COLO829 (cell line): ENCODE measurements at regions not wholly inside any gene's neighbourhood (a gene's known extent, or its start where the extent isn't known, plus 50 kb on each side); places are given as distances from the start of the nearest gene placed in this dataset.

Source experiments
- DNase-seq: peaks from one replicate; pipeline ENCODE4 v3.0.0; 2012; ENCODE audit warnings: low spot score

DNA sequence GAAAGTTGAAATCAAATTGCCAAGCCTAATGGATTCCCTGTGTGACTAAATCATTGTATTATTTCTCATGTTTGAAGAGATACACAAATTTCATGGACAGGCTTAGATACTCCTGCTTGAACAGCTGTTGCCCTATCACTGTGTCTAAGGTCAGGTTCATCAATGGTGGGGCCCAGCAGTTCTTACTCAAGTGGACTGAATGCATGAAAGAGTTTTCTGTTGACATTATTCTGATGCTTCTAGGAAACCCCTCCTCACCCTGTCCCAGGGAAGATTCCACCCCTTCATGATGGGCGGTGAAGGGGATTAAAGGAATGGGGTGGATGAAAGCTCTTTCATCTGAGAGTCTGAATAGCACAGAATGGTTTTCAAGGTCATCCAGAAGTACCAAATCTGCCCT lies 148.8 kb downstream of the INO80D start:
- no peak for DNase-seq

DNA sequence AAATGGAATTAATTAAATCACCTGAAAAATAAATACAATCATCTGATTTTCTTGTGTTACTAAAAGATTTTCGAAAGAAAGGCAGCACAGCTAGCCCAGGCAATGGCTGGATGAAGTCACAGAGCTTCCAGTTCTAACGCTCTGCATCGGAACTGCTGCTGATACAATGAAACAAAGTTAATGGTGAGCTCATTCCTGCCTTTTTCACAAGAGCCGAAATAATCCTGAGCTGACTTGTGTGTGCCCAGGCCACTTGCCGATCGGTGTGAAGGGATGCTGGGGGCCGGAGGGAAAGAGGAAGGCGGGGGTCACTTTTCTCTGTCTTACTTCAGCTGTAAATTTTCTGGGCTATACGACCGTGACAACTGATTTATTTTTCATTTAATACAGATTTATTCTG lies 149.5 kb downstream of the INO80D start:
- DNase-seq = no peak

DNA sequence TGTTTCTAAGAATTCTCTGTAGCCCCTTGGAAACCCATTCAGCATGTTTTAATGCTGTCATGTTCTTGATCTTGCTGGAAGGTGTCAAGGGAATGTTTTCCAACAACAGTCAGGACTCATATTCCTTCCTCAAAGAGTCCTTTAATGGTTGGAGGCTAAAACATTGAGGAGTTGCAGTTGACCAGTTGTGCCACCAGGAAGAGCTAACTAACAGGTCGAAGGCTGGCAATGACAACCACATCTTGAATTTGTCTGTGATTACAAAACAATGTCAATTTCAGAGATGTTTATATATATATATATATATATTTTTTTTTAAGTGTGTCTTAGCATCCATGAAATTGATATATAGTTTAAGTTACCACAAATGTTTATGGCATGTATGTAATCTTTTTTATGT lies 151.5 kb downstream of the INO80D start:
- peak; percentile 39 for DNase-seq

DNA sequence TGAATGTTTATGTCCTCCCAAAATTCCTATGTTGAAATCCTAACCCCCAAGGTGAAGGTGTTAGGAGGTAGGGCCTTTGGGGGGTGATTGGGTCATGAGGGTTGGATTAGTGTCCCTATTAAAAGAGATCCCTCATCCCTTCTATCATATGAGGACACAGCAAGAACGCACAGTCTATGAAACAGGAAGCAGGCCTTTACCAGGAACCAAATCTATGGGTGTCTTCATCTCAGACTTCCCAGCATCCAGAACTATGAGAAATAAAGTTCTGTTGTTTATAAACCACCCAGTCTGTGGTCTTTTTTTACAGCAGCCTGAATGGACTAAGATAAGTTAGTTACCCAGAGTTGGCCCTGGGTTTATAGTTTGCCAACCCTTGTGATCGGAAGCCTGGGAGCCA lies 153.1 kb downstream of the INO80D start:
- DNase-seq = no peak

DNA sequence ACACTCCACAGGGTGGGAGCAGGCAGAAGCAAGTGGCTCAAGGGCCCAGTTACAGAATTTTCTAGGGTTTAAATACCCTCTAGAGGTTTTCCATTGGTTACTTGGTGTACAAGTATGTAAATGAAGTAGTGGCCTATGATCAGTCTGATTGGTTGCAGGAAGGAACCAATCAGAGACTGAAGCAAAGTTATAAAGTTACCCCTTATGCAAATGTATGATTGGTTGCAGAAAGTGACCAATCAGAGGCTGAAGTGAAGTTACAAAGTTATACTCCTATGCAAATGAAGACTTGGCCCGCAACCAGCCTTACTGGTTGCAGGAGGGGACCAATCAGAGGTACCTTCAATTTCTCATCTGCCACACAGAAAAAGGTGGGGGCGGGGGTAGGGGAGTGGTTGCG lies 154.6 kb downstream of the INO80D start:
- no peak for DNase-seq

DNA sequence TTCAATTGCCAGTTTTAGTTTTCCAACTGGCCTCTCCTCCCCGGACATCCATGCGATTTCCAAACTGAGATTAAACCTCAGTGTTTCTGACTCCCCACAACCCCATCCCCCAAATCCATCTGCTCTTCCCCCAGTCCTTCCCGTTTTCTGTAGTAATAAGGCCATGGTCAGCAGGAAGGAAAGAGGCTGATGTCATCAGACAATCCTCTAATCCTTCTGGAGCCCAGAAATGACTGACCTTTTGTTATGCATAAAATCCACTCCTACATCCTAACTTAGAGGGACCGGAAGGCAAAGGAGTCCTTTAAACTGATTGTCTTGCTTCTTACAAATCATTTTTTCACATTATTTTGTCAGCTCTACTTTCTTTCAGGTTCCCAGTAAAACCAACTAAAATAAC lies 155.8 kb downstream of the INO80D start:
- DNase-seq = peak; percentile 52

DNA sequence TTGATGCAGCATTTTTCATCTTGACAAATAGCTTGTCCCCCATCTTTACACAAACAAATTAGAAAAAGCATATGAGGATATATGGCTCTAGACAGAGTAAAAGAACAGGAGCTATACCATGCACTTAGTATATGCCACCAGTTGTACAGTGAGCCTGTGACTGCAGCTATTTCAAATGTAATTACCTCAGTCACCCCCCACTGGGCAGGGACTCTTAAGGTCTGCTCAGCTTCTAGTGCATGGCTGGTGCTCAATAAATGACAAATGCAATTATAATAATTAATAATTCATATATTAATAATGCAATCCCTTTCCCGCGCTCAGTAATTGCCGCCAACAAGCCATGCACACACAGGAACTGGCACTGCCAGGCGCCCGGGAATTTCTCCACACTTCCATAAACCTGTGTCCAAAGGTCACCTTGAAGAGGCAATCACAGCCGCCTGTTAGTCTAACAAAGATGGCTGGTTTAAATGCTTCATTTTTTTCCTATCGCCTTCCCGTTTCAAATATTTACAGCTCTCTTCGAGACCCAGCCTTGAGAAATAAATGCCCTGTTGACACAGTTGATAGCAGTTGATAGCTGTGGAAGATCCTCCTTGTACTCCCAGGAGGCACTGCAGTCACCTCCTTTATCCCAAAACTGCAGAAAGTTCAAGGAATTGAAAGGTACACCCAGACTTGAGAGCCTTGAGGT lies 156.6 kb downstream of the INO80D start:
- no peak for DNase-seq

DNA sequence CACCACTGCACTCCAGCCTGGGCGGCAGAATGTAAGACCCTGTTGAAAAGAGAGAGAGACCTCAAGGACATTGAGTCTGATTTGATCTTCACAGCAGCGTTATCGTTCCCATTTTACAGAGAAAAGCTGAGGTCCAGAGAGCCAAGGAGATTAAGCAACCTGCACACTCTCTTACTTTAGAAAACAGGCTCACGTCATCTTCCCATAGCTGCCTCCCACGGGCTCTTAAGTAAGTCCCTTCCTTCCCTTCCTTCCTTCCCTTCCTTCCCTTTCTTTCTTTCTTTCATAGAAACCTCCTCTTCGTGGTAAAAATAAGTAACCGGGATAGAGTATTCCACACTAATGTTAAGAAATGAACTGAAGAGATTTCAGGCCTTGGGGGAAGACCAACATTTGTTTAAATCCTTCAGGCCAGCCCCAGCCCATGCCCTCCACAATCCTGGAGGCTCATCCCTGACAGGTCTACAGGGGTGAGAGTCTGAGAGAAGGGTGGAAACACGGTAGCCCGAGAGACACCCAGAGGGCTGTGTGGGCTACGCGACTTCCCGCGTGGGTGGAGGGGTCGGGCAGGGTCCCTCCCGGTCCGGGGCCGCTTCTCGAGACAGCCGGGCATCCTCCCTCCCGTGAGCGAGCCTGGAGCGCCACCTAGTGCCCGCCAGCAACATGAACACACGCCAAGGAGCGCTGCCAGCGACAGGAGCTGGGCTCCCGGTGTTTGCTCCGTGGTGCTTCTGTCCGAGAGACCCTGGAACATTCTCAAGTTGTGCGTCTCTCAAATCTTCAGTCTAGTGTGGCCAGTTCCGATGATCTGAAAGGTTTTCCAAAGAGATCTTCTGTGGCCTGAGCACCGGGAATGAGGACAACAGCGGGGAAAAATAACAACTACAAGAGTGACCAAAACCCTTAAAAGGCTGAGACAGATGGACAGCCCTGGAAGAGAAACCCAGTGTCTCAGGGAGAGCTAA lies 160.3 kb downstream of the INO80D start:
- peak; percentile 52 for DNase-seq

DNA sequence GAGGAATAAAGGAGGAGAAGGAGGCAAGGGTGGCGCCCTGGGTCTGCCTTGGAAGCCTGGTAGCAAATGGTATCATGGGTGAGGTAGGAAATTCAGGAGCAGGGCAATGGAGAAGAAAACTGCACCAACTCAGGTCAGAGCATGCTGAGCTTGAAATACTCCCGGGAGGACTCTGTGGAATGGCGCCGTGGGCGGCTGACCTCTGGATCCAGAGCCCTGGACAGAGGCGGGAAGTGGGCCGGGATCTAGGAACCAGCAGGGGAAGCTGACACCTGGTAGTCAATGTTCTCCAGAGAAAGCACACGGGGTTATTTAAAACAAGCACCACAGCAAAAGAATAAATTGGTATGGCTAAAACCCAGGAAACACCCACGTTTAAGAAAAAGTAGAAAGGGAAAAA lies 161.3 kb downstream of the INO80D start:
- DNase-seq = no peak

DNA sequence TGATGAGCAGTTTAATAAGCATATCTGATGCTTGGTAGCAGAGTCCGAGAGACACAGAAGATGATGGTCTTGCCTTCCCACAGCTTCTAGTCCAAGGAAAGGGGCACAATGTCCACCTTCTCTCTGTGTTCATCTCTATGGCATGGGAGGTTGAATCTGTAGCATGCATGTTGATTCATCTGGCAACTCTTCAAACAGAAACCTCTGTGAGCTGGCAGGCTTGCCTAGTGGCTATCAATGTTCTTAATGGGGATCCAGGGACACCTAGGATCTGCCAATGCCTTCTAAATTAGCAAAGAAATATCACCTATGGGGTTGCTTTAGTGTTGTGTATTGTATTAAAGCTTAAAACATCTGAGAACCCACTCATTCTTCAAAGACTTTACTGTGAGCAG lies 170.8 kb downstream of the INO80D start:
- DNase-seq = no peak

DNA sequence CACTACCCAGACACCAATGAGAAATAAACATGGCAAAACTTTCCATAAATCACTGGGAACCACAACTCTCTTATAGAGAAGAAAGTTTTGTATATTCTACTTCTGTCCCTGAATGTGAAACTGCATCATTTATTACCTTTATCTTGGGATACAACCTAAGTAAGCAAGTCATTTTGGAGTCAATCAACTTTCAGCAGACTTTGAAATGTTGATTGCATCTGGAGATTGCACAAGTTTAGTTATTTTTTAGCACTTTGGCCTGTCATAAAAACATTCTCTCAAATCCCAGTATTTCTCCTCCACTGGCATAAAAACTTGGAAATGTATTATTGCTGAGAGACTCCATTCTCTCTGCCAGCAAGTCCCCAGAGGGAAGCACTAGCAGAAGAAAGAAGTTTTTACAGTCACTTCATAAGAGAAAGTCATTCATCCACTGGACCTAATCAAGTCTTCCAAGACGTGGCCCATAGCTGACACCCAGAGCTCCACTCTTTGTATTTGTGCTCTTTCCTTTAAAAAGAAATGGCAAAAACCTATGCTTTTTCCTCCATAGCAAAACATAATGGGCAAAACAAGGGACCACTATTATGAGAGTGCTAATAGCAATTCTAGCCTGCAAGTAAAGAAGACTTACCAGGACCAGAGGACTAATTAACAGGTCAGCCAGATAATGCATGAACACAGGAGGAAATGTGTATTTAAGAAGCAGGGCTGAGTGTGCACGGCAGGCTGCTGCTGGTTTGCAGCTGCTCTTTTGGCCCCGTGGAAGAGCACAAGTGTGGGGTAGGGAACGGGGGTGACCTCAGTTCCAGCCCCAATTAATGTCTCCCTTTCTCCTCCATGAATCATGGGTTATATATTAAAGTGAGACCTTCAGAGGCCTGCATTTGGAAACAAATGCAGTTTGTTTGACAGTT lies 171.5 kb downstream of the INO80D start:
- DNase-seq = no peak

DNA sequence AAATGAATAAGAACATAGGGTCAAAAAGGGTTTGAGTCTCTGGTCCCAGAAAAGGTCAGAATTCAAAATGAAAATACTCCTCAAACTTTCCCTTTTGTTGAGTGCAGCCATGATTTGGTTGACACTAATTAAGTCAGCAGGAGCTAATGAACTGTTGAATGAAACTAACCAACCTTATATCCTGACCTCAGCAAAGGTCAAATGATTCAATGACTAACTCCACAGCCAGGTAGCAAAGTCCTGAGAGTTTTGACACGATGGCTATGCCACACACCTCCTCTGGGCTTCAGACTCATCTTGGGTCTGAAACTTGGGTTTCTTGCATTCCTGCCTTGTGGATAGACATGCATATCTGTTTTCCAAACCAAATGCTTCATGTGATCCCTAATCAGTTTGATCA lies 172.3 kb downstream of the INO80D start:
- DNase-seq = no peak

DNA sequence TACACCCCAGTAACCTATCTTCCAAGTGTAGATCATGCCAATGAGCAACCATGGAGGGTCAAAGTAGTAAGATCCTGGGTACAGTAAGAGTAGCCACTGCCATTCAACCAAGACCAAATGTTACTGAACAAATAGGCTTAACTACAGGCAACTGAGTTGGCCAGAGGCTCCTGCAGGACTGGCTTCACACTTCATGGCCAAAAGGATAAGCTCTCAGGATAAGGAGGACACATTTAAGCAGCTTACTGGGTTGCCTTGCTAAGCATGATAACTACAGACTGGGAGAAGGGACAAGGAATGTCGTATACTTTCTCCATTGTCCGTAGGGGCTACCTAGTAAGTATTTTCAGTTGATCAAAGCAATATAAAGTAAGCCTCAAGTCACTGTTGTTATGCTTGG lies 174.7 kb downstream of the INO80D start:
- no peak for DNase-seq

DNA sequence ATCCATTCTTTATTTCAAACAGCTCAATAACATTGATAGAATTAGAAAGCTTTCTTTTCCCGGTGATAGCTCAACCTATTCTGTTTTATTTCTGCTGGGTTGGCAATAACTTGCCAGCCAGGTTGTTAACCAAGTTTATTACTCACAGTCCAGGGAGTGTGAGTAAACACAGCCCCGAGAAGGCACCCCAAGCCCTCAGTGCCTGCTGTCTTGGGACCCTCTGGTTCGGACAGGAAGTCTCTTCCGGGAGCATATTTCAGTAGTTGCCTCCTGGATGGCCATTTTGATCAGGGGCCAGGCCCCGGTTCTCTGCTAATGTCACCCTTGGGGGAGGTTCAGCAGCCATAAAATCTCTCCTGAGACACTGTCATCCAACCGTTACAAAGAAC lies 176.8 kb downstream of the INO80D start:
- DNase-seq = no peak

DNA sequence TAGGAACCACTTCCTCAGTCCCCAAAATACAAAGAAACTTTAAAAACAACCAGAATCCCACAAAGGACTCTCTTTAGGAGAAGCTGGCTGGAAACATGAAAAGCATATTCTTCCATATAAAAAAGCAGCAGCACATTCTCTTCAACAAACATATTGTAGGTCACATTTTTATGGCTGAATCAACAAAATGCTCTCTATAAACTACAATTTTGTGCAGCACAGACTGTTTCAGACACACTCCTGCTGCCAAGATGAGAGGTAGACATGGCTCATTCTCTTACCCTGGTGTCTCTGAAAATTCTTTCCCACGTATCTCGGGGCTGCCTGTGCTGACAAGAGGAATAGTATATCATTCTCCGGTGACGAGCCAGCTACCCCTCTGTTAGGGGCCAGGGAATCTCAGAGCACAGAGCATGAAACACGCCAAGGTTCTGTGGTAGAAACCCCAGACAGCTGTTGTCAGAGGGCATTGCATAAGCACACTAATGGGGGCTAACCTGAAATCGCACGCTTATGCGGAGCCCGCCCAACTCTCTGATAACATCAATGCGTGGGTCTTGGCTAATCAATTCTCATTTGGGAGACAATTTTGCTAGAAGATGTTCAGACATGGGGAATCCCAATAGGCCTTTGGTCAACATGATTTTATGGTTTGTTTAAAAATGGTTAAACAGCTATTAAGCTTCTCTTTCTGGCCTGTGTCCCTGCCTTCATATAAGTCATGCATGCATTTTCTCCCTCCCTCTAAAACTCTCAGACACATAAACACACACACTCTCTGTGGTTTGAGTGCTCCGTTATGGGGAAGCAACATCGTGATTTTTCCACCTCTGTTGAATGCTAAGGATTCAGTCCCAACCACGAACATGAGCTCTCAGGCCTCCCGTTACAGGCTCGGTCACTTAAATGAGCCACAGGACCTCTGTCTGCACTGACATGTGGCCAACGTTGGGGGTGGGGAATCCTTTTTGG lies 177.5 kb downstream of the INO80D start:
- no peak for DNase-seq

DNA sequence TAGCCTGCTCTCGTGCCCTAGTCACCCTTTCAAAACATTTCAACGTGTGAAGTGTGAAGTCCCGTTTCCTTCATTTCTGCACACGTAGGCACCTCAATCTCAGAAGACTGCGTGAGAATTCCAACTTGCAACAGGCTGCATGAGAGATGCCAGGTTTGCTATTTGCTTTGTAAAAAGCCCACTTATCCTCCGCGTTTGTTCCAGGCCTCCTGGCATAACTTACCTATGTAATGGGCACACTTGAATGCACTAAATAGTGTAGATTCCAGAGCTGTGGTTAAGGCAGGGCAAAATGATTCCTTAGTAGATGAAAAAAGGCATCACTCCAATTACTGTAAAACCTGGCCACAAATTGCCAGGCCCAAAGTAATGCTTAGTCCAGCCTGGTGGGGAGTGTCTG lies 179.6 kb downstream of the INO80D start:
- no peak for DNase-seq

DNA sequence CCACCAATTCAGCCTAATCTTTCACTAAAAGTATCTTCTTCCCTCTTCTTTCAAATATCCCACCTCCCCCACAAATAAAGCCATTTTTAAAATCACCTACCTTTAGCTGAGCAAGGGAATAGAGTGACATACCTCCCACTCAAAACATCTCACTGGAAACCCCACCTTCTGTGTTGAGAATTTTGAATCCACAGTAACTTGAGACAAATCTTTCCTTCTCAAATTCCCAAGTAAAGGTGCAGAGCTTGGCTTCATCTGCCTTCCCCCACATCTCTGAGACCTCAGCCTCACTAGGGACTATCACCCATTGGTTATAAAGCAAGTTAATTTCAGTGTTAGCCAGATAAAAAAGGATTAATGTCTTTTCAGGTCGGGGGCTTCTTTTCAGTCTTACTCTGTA lies 180.4 kb downstream of the INO80D start:
- no peak for DNase-seq

DNA sequence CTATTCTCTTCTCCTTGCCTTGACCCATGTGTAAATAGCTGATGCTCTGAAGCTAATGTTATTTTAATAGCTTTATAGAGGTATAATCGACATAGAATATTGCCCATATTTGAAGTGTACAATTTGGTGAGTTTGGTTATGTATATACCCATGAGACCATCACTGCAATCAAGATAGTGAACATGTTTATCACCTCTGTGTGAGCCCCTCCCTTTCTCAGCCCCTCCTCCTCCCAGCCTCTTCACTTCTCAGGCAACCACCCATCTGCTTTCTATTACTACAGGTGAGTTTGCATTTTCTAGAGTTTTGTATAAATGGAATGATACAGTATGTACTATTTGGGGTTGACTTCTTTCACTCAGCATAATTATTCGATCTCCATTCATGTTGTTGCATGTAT lies 181.1 kb downstream of the INO80D start:
- DNase-seq = no peak

DNA sequence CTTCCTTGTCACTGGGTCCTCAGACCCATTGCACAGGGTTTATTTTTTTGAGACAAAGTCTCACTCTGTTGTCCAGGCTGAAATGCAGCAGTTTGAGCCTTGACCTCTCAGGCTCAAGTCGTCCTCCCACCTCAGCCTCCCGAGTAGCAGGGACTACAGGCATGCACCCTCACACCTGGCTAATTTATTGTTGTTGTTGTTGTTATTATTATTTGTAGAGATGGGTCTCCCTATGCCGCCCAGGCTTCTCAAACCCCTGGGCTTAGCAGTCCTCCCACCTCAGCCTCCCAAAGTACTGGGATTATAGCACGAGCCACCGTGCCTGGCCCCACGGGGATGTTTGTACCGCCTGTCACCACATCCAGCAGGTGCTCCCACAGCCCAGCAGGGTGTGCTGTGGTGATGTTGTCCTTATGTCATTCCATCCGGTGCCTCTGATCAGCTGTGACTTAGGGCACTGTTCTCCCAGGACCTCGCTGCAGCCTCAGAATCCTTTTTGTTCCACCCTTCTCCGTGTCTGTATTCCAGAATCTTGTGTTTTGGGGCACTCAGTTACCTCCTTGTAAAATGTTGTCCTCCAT lies 182.3 kb downstream of the INO80D start:
- DNase-seq = no peak

DNA sequence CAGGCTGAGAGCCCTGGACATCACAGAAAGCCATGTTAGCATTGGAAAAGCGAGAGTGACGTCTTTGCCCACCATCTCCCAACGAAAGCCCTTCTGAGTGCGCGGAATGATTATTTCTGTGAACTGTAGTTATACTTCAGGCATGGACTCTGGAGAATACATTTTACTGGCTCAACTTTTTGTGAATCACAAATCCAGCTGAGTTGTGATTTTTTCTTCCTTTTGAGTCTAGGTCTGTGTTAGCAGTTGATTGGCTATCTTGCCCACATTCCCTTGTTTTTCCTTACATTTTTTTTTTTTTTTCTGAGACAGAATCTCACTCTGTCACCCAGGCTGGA lies 183.1 kb downstream of the INO80D start:
- DNase-seq = no peak
